ENCODE measurements at regions not wholly inside any gene's neighbourhood (a gene's known extent, or its start where the extent isn't known, plus 50 kb on each side); places are given as distances from the start of the nearest gene placed in this dataset.

DNA sequence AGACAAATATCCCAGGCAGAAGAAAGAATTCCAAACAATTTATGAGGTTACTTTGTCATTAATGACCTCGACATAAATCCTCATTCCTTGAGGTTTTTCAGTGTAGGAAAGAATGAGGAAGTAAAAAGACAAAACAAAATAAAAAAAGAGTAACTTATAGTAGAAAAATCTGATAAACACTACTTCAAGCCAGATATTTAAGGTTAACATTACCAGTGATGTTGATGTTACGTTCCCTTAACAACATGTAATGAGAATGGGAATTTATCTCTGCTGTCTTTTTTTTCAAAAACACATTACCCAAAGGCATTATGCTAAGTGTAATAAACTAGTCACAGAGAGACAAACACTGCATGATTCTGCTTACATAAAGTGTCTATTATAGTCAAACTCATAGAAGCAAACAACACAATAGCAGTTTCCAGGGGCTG is 935.1 kb downstream of the SLITRK1 start:
- H3K79me1 ChIP-seq (ENCODE audit: low read depth in 1 of 2, low read length in 2 of 2), result no peaks in the 10 kb centered on the region
- no peaks in the 10 kb centered on the region for H3K36me3 ChIP-seq (ENCODE audit: control insufficient read depth, insufficient read depth, low read length)
- H2AK9ac ChIP-seq (replicated peaks; ENCODE audit: low read depth, low read length, poor library complexity), result no peak overlapping the region
- no peak overlapping the region for H2BK15ac ChIP-seq (ENCODE audit: low read depth, low read length)
- no peak overlapping the region for H3K18ac ChIP-seq (ENCODE audit: low read depth, low read length)
- H2BK20ac ChIP-seq (ENCODE audit: low read depth, low read length), result peak overlapping the region; percentile 66; the same call in 1 of the 2 replicates
- H3K4me2 ChIP-seq (ENCODE audit: low read depth, low read length), result no peak overlapping the region
- H2BK5ac ChIP-seq (ENCODE audit: low read depth, low read length, poor library complexity, severe bottlenecking), result no peak overlapping the region
- intact Hi-C loops (cut with micrococcal nuclease), result no loop called here
- no peak overlapping the region for H3K56ac ChIP-seq (ENCODE audit: extremely low read depth, insufficient read depth, low read length)
- H3K9me1 ChIP-seq (ENCODE audit: insufficient read depth, low read length), result no peaks in the 10 kb centered on the region
- H3K9ac ChIP-seq (ENCODE audit: low read depth, low read length), result no peak overlapping the region
- H2AK5ac ChIP-seq (ENCODE audit: low read depth, low read length), result no peak overlapping the region
- DNase-seq, result no peak
- no peak overlapping the region for H4K5ac ChIP-seq (ENCODE audit: low read depth, low read length)
- no peak overlapping the region for H3K14ac ChIP-seq (replicated peaks; ENCODE audit: low read depth, low read length)
- H3K27me3 ChIP-seq (ENCODE audit: control insufficient read depth, insufficient read depth, low read length), result no peaks in the 10 kb centered on the region
- no TSS peak for BruUV-seq (replicated peaks)
- ATAC-seq (ENCODE audit: low read depth), result no peak
- H4K20me1 ChIP-seq (ENCODE audit: insufficient read depth, low read length), result no peaks in the 10 kb centered on the region
- no peak overlapping the region for H3K4me3 ChIP-seq (ENCODE audit: insufficient read depth, low read depth, low read length)
- POLR2A ChIA-PET (ENCODE audit: unreplicated experiment), result no interaction called here
- no peaks in the 10 kb centered on the region for H3K9me3 ChIP-seq (ENCODE audit: control insufficient read depth, insufficient read depth, low read length)
- TF ChIP-seq RCOR1 (IDR thresholded peaks at IDR 0.05; ENCODE audit: insufficient replicate concordance, low read length), result no peak
- TF ChIP-seq RAD21 (IDR thresholded peaks at IDR 0.05; ENCODE audit: low read length), result no peak
- TF ChIP-seq RFX5 (IDR thresholded peaks at IDR 0.05; ENCODE audit: low read depth, low read length), result no peak
- no peak for TF ChIP-seq MXI1 (IDR thresholded peaks at IDR 0.05; ENCODE audit: borderline replicate concordance, low read depth, low read length)
- TF ChIP-seq, protein P1, sequence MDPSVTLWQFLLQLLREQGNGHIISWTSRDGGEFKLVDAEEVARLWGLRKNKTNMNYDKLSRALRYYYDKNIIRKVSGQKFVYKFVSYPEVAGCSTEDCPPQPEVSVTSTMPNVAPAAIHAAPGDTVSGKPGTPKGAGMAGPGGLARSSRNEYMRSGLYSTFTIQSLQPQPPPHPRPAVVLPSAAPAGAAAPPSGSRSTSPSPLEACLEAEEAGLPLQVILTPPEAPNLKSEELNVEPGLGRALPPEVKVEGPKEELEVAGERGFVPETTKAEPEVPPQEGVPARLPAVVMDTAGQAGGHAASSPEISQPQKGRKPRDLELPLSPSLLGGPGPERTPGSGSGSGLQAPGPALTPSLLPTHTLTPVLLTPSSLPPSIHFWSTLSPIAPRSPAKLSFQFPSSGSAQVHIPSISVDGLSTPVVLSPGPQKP (IDR thresholded peaks at IDR 0.05; ENCODE audit: borderline replicate concordance, low read depth, low read length), result no peak
- TF ChIP-seq MAFK (IDR thresholded peaks at IDR 0.05; ENCODE audit: low read depth, low read length), result no peak
- no peak for TF ChIP-seq NFE2L2 (IDR thresholded peaks at IDR 0.05; ENCODE audit: low read depth, low read length)
- no peak for TF ChIP-seq FOS (IDR thresholded peaks at IDR 0.05; ENCODE audit: low read depth, low read length)
- TF ChIP-seq MAZ (IDR thresholded peaks at IDR 0.05; ENCODE audit: borderline replicate concordance, low read depth, low read length), result no peak
- TF ChIP-seq, protein P2, sequence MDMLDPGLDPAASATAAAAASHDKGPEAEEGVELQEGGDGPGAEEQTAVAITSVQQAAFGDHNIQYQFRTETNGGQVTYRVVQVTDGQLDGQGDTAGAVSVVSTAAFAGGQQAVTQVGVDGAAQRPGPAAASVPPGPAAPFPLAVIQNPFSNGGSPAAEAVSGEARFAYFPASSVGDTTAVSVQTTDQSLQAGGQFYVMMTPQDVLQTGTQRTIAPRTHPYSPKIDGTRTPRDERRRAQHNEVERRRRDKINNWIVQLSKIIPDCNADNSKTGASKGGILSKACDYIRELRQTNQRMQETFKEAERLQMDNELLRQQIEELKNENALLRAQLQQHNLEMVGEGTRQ (IDR thresholded peaks at IDR 0.05; ENCODE audit: low read depth, low read length), result no peak
- no peak for TF ChIP-seq BHLHE40 (IDR thresholded peaks at IDR 0.05; ENCODE audit: low read depth, low read length)
- no peak for TF ChIP-seq POLR2A (IDR thresholded peaks at IDR 0.05; ENCODE audit: low read depth, low read length)
- H3K27ac ChIP-seq (ENCODE audit: insufficient read depth, low read length), result no peak overlapping the region
- dilution Hi-C loops (cut with HindIII; ENCODE audit: low sequenced_read_pairs, unreplicated experiment), result no loop called here
- H2AFZ ChIP-seq (replicated peaks; ENCODE audit: low read length, poor library complexity), result no peak overlapping the region
- no peak overlapping the region for H3K4ac ChIP-seq (ENCODE audit: low read depth, low read length)
- H4K91ac ChIP-seq (ENCODE audit: insufficient read depth, low read depth, low read length), result no peak overlapping the region
- 0 out of 2 replicates have a peak overlapping the region, but pooled peaks have one; percentile 51 for H3K23ac ChIP-seq (ENCODE audit: low read depth, low read length)
- in situ Hi-C loops (cut with MboI; ENCODE audit: low sequenced_read_pairs), result no loop called here
- H3K4me1 ChIP-seq (ENCODE audit: control insufficient read depth, insufficient read depth, low read length), result no peaks in the 10 kb centered on the region
- WGBS, 2 experiments (ENCODE audit: extremely low coverage in 2 of 2, insufficient read length in 1 of 2), result no CpG with 5 or more reads among the region's 2 CpGs
- CTCF ChIA-PET, result interaction anchor here (1.0 to 1.2 kb wide), 2 partner anchors 9 to 13 kb away, joined by 3 read pairs; no protein-coding TSS in a partner anchor
- peak overlapping the region; percentile 61 for H2BK120ac ChIP-seq (ENCODE audit: low read depth, low read length)
- peak overlapping the region in 1 of 2 experiments; percentile 74; a peak in 1 of 4 replicates for H4K8ac ChIP-seq (ENCODE audit: low read depth in 2 of 2, low read length in 2 of 2)

Measured in IMR-90 (cell line).